ENCODE measurements at regions not wholly inside any gene's neighbourhood (a gene's known extent, or its start where the extent isn't known, plus 50 kb on each side); places are given as distances from the start of the nearest gene placed in this dataset.

- DNase-seq (ENCODE audit: low spot score), result no peak
- H3K36me3 ChIP-seq, result no peaks in the 10 kb centered on the region
- H3K4me3 ChIP-seq, result no peak overlapping the region
- intact Hi-C loops (cut with DNase I), result no loop called here
- no peaks in the 10 kb centered on the region for H3K4me1 ChIP-seq (replicated peaks)
- no peak overlapping the region for H3K27ac ChIP-seq
- no peaks in the 10 kb centered on the region for H3K27me3 ChIP-seq (replicated peaks; ENCODE audit: insufficient read depth)
- WGBS, result 87% methylated on average over 4 of the region's 4 CpGs
- no peaks in the 10 kb centered on the region for H3K9me3 ChIP-seq
- no peak for TF ChIP-seq POLR2A (IDR thresholded peaks at IDR 0.05)
- TF ChIP-seq CTCF (IDR thresholded peaks at IDR 0.05), result no peak
- no peak for TF ChIP-seq POLR2AphosphoS5 (IDR thresholded peaks at IDR 0.05)
Measured at GRCh38 chr13:61965756-61966155, 550.1 kb upstream of the PCDH20 start.

- intact Hi-C loops (cut with DNase I), result no loop called here
- DNase-seq (ENCODE audit: low spot score), result no peak
Measured at GRCh38 chr13:61960981-61961380, 545.3 kb upstream of the PCDH20 start.

GRCh38 chr13:61954092-61954491, 538.4 kb upstream of the PCDH20 start:
- Histone ChIP-seq H3K27me3 (replicated peaks; ENCODE audit: insufficient read depth) (no peaks in the 10 kb centered on the region), H3K4me1 (replicated peaks) (no peaks in the 10 kb centered on the region), H3K9me3 (no peaks in the 10 kb centered on the region), H3K36me3 (no peaks in the 10 kb centered on the region), H3K4me3 (no peak overlapping the region), H3K27ac (no peak overlapping the region)
- TF ChIP-seq POLR2AphosphoS5 (IDR thresholded peaks at IDR 0.05) (no peak), CTCF (IDR thresholded peaks at IDR 0.05) (no peak), POLR2A (IDR thresholded peaks at IDR 0.05) (no peak)
- DNase-seq (ENCODE audit: low spot score), result no peak
- WGBS, result 8% methylated on average over 3 of the region's 3 CpGs
- intact Hi-C loops (cut with DNase I), result no loop called here

More at GRCh38 chr13:61960981-61961380, 545.3 kb upstream of the PCDH20 start:
- Histone ChIP-seq H3K36me3 (no peaks in the 10 kb centered on the region), H3K4me3 (no peak overlapping the region), H3K9me3 (no peaks in the 10 kb centered on the region), H3K4me1 (replicated peaks) (no peaks in the 10 kb centered on the region), H3K27me3 (replicated peaks; ENCODE audit: insufficient read depth) (no peaks in the 10 kb centered on the region), H3K27ac (no peak overlapping the region)
- TF ChIP-seq POLR2AphosphoS5 (IDR thresholded peaks at IDR 0.05) (no peak), POLR2A (IDR thresholded peaks at IDR 0.05) (no peak), CTCF (IDR thresholded peaks at IDR 0.05) (no peak)

- Histone ChIP-seq H3K27ac (no peak overlapping the region), H3K36me3 (no peaks in the 10 kb centered on the region), H3K4me1 (replicated peaks) (no peaks in the 10 kb centered on the region), H3K9me3 (no peaks in the 10 kb centered on the region), H3K4me3 (no peak overlapping the region), H3K27me3 (replicated peaks; ENCODE audit: insufficient read depth) (no peaks in the 10 kb centered on the region)
- WGBS, result 88% methylated on average over 8 of the region's 8 CpGs
- DNase-seq (ENCODE audit: low spot score), result no peak
- TF ChIP-seq POLR2AphosphoS5 (IDR thresholded peaks at IDR 0.05) (no peak), CTCF (IDR thresholded peaks at IDR 0.05) (no peak), POLR2A (IDR thresholded peaks at IDR 0.05) (no peak)
- intact Hi-C loops (cut with DNase I), result no loop called here
Measured at GRCh38 chr13:61950828-61951227, 535.2 kb upstream of the PCDH20 start.

- Histone ChIP-seq H3K36me3 (no peaks in the 10 kb centered on the region), H3K4me3 (no peak overlapping the region), H3K4me1 (replicated peaks) (no peaks in the 10 kb centered on the region), H3K27ac (no peak overlapping the region), H3K9me3 (no peaks in the 10 kb centered on the region), H3K27me3 (replicated peaks; ENCODE audit: insufficient read depth) (peaks cover 4% of the 10 kb centered on the region)
- DNase-seq (ENCODE audit: low spot score), result no peak
- intact Hi-C loops (cut with DNase I), result no loop called here
- WGBS, result 79% methylated on average over 7 of the region's 7 CpGs
- TF ChIP-seq POLR2A (IDR thresholded peaks at IDR 0.05) (no peak), POLR2AphosphoS5 (IDR thresholded peaks at IDR 0.05) (no peak), CTCF (IDR thresholded peaks at IDR 0.05) (no peak)
Measured at GRCh38 chr13:61944329-61944929, 528.8 kb upstream of the PCDH20 start.

All from prostate gland (tissue), 2 donors.